Activated CD8-positive, alpha-beta memory T cell treated with anti-CD3 and anti-CD28 coated beads for 4 hours (primary cell): ENCODE measurements at regions not wholly inside any gene's neighbourhood (a gene's known extent, or its start where the extent isn't known, plus 50 kb on each side); places are given as distances from the start of the nearest gene placed in this dataset.

Experiments
- DNase-seq, 2 donors: peaks; one replicate each; pipeline ENCODE4 v3.0.0-alpha.2; 2020; ENCODE audit warnings: low read depth in 2 of 2

- no peak for DNase-seq
These were observed 293.7 kb upstream of the SULF2 start for GRCh38 chr20:48079028-48079427.

- DNase-seq, result no peak
These were observed 291.5 kb upstream of the SULF2 start for GRCh38 chr20:48076747-48077146.

- DNase-seq, result no peak
These were observed 291.0 kb upstream of the SULF2 start for GRCh38 chr20:48076247-48076646.

GRCh38 chr20:48075591-48076174 is 290.4 kb upstream of the SULF2 start:
- no peak for DNase-seq

GRCh38 chr20:48070991-48071652 is 285.8 kb upstream of the SULF2 start:
- DNase-seq, result no peak

GRCh38 chr20:48069596-48069995 is 284.3 kb upstream of the SULF2 start:
- no peak for DNase-seq

GRCh38 chr20:48066851-48067250 is 281.6 kb upstream of the SULF2 start:
- DNase-seq, result no peak

- no peak for DNase-seq
These were observed 281.0 kb upstream of the SULF2 start for GRCh38 chr20:48066246-48066645.

GRCh38 chr20:48065833-48066232 is 280.6 kb upstream of the SULF2 start:
- DNase-seq, result no peak

GRCh38 chr20:48064929-48065328 is 279.6 kb upstream of the SULF2 start:
- DNase-seq, result no peak

GRCh38 chr20:48060841-48061720 is 275.8 kb upstream of the SULF2 start:
- DNase-seq, result no peak

- DNase-seq, result no peak
These were observed 273.6 kb upstream of the SULF2 start for GRCh38 chr20:48058611-48059559.

GRCh38 chr20:48057739-48058138 is 272.5 kb upstream of the SULF2 start:
- DNase-seq, result no peak

- no peak for DNase-seq
These were observed 272.0 kb upstream of the SULF2 start for GRCh38 chr20:48057251-48057650.

- no peak for DNase-seq
These were observed 270.9 kb upstream of the SULF2 start for GRCh38 chr20:48056218-48056617.

- no peak for DNase-seq
These were observed 268.8 kb upstream of the SULF2 start for GRCh38 chr20:48054051-48054450.

- DNase-seq, result no peak
These were observed 267.2 kb upstream of the SULF2 start for GRCh38 chr20:48052475-48052835.

- DNase-seq, result no peak
These were observed 266.7 kb upstream of the SULF2 start for GRCh38 chr20:48051794-48052474.

- no peak for DNase-seq
These were observed 264.4 kb upstream of the SULF2 start for GRCh38 chr20:48049641-48050040.

- DNase-seq, result no peak
These were observed 263.9 kb upstream of the SULF2 start for GRCh38 chr20:48049171-48049570.

GRCh38 chr20:48047447-48047846 is 262.2 kb upstream of the SULF2 start:
- DNase-seq, result no peak
